Mesodermal cell (in vitro differentiated cells): ENCODE measurements at regions not wholly inside any gene's neighbourhood (a gene's known extent, or its start where the extent isn't known, plus 50 kb on each side); places are given as distances from the start of the nearest gene placed in this dataset.

Experiments used
- H3K27ac ChIP-seq: 2 replicates; pipeline ENCODE4 v1.7.0; 2013; ENCODE audit warnings: mild to moderate bottlenecking, low read depth, low read length, moderate library complexity; ENCODE audit not compliant: severe bottlenecking
- H3K36me3 ChIP-seq: 2 replicates; pipeline ENCODE4 v1.7.1; 2013; ENCODE audit warnings: mild to moderate bottlenecking, low read length, moderate library complexity; ENCODE audit not compliant: control insufficient read depth, insufficient read depth
- H3K4me1 ChIP-seq: one replicate; pipeline ENCODE4 v1.7.1; 2013; ENCODE audit warnings: mild to moderate bottlenecking, low read length; ENCODE audit not compliant: insufficient read depth, control insufficient read depth, poor library complexity, severe bottlenecking
- H3K4me3 ChIP-seq: 2 replicates; pipeline ENCODE4 v1.7.0; 2013; ENCODE audit warnings: low read length, control low read depth, mild to moderate bottlenecking; ENCODE audit not compliant: insufficient read depth, poor library complexity, severe bottlenecking; ENCODE audit errors: extremely low read depth
- H3K9me3 ChIP-seq: 2 replicates; pipeline ENCODE4 v1.7.1; 2013; ENCODE audit warnings: mild to moderate bottlenecking, low read length, moderate library complexity; ENCODE audit not compliant: control insufficient read depth
- whole genome bisulfite sequencing, 2 experiments: methylation state at CpG; one replicate each; pipeline ENCODE4 v1.1.5; 2013; ENCODE audit warnings: missing lambda C conversion rate in 2 of 2; ENCODE audit not compliant: insufficient coverage in 2 of 2; 5-methylcytosine and 5-hydroxymethylcytosine counted together

GRCh38 chr9:108271646-108272348 lies 584.0 kb downstream of the ACTL7B start:
- H3K4me1 ChIP-seq, result peaks cover 18% of the 10 kb centered on the region
- no peaks in the 10 kb centered on the region for H3K9me3 ChIP-seq
- peak overlapping the region; percentile 45 for H3K27ac ChIP-seq
- WGBS, 2 experiments, result 50% methylated on average over 1 of the region's 5 CpGs; no CpG with 5 or more reads in 1 of the 2 experiments
- no peak overlapping the region for H3K4me3 ChIP-seq
- H3K36me3 ChIP-seq, result no peaks in the 10 kb centered on the region

- no peaks in the 10 kb centered on the region for H3K9me3 ChIP-seq
Measured at GRCh38 chr9:108271236-108271635, 584.5 kb downstream of the ACTL7B start.

GRCh38 chr9:108270561-108270960 lies 585.2 kb downstream of the ACTL7B start:
- Histone ChIP-seq H3K9me3 (no peaks in the 10 kb centered on the region), H3K36me3 (no peaks in the 10 kb centered on the region), H3K4me1 (peaks cover 18% of the 10 kb centered on the region), H3K27ac (no peak overlapping the region), H3K4me3 (no peak overlapping the region)
- 94 to 97% methylated on average over 2 to 3 of the region's 3 CpGs for WGBS, 2 experiments

More at GRCh38 chr9:108271236-108271635, 584.5 kb downstream of the ACTL7B start:
- Histone ChIP-seq H3K36me3 (no peaks in the 10 kb centered on the region), H3K4me1 (peaks cover 18% of the 10 kb centered on the region), H3K27ac (no peak overlapping the region), H3K4me3 (no peak overlapping the region)
- 75 to 85% methylated on average over 4 to 5 of the region's 7 CpGs for WGBS, 2 experiments

GRCh38 chr9:108270051-108270450 lies 585.7 kb downstream of the ACTL7B start:
- no peaks in the 10 kb centered on the region for H3K9me3 ChIP-seq
- H3K4me1 ChIP-seq, result peaks cover 18% of the 10 kb centered on the region
- no peak overlapping the region for H3K27ac ChIP-seq
- H3K36me3 ChIP-seq, result no peaks in the 10 kb centered on the region
- H3K4me3 ChIP-seq, result no peak overlapping the region
- 100% methylated on average over 1 of the region's 1 CpG; no CpG with 5 or more reads in 1 of the 2 experiments for WGBS, 2 experiments

GRCh38 chr9:108269371-108269770 lies 586.4 kb downstream of the ACTL7B start:
- H3K36me3 ChIP-seq, result no peaks in the 10 kb centered on the region
- 100% methylated on average over 1 of the region's 1 CpG; no CpG with 5 or more reads in 1 of the 2 experiments for WGBS, 2 experiments
- H3K4me1 ChIP-seq, result peaks cover 18% of the 10 kb centered on the region
- no peaks in the 10 kb centered on the region for H3K9me3 ChIP-seq
- no peak overlapping the region for H3K27ac ChIP-seq
- no peak overlapping the region for H3K4me3 ChIP-seq

- Histone ChIP-seq H3K4me1 (peaks cover 6% of the 10 kb centered on the region), H3K27ac (no peak overlapping the region), H3K4me3 (no peak overlapping the region), H3K36me3 (no peaks in the 10 kb centered on the region), H3K9me3 (no peaks in the 10 kb centered on the region)
- no CpG with 5 or more reads among the region's 1 CpG for WGBS, 2 experiments
Measured at GRCh38 chr9:108265065-108265464, 590.7 kb downstream of the ACTL7B start.

- H3K4me1 ChIP-seq, result no peaks in the 10 kb centered on the region
- no peak overlapping the region for H3K27ac ChIP-seq
- H3K36me3 ChIP-seq, result no peaks in the 10 kb centered on the region
- H3K4me3 ChIP-seq, result no peak overlapping the region
- WGBS, 2 experiments, result 89 to 94% methylated on average over 3 of the region's 4 CpGs
- H3K9me3 ChIP-seq, result no peaks in the 10 kb centered on the region
Measured at GRCh38 chr9:108264093-108264492, 591.7 kb downstream of the ACTL7B start.

- H3K27ac ChIP-seq, result no peak overlapping the region
- no peak overlapping the region for H3K4me3 ChIP-seq
- H3K4me1 ChIP-seq, result no peaks in the 10 kb centered on the region
- H3K36me3 ChIP-seq, result no peaks in the 10 kb centered on the region
- WGBS, 2 experiments, result 87% methylated on average over 3 of the region's 9 CpGs; no CpG with 5 or more reads in 1 of the 2 experiments
- H3K9me3 ChIP-seq, result no peaks in the 10 kb centered on the region
Measured at GRCh38 chr9:108262836-108263235, 593.0 kb downstream of the ACTL7B start.

- no peaks in the 10 kb centered on the region for H3K36me3 ChIP-seq
- WGBS, 2 experiments, result 94 to 100% methylated on average over 1 to 3 of the region's 5 CpGs
- H3K9me3 ChIP-seq, result no peaks in the 10 kb centered on the region
- no peaks in the 10 kb centered on the region for H3K4me1 ChIP-seq
- no peak overlapping the region for H3K4me3 ChIP-seq
- H3K27ac ChIP-seq, result no peak overlapping the region
Measured at GRCh38 chr9:108259917-108260675, 595.7 kb downstream of the ACTL7B start.

- Histone ChIP-seq H3K4me3 (no peak overlapping the region), H3K27ac (no peak overlapping the region), H3K4me1 (no peaks in the 10 kb centered on the region), H3K9me3 (no peaks in the 10 kb centered on the region), H3K36me3 (no peaks in the 10 kb centered on the region)
- WGBS, 2 experiments, result 100% methylated on average over 1 of the region's 2 CpGs
Measured at GRCh38 chr9:108258640-108259039, 597.1 kb downstream of the ACTL7B start.

GRCh38 chr9:108257382-108257781 lies 598.4 kb downstream of the ACTL7B start:
- no peaks in the 10 kb centered on the region for H3K9me3 ChIP-seq
- H3K4me3 ChIP-seq, result no peak overlapping the region
- no peaks in the 10 kb centered on the region for H3K36me3 ChIP-seq
- H3K27ac ChIP-seq, result no peak overlapping the region
- no CpG with 5 or more reads among the region's 5 CpGs for WGBS, 2 experiments
- no peaks in the 10 kb centered on the region for H3K4me1 ChIP-seq
